ENCODE measurements at regions not wholly inside any gene's neighbourhood (a gene's known extent, or its start where the extent isn't known, plus 50 kb on each side); places are given as distances from the start of the nearest gene placed in this dataset.

- no peak for DNase-seq
Measured at GRCh38 chr11:115672412-115672811, 168.2 kb upstream of the CADM1 start.

- no peak for DNase-seq
Measured at GRCh38 chr11:115670538-115671205, 166.5 kb upstream of the CADM1 start.

GRCh38 chr11:115665958-115666357, 161.7 kb upstream of the CADM1 start:
- no peak for DNase-seq

- no peak for DNase-seq
Measured at GRCh38 chr11:115665175-115665821, 161.1 kb upstream of the CADM1 start.

GRCh38 chr11:115664313-115664712, 160.1 kb upstream of the CADM1 start:
- no peak for DNase-seq

- no peak for DNase-seq
Measured at GRCh38 chr11:115663790-115664189, 159.6 kb upstream of the CADM1 start.

- DNase-seq, result no peak
Measured at GRCh38 chr11:115660030-115660805, 156.0 kb upstream of the CADM1 start.

GRCh38 chr11:115659061-115659963, 155.1 kb upstream of the CADM1 start:
- no peak for DNase-seq

- no peak for DNase-seq
Measured at GRCh38 chr11:115657586-115657985, 153.4 kb upstream of the CADM1 start.

GRCh38 chr11:115656669-115657068, 152.5 kb upstream of the CADM1 start:
- DNase-seq, result no peak

GRCh38 chr11:115656041-115656440, 151.8 kb upstream of the CADM1 start:
- DNase-seq, result no peak

GRCh38 chr11:115654792-115655191, 150.6 kb upstream of the CADM1 start:
- no peak for DNase-seq

GRCh38 chr11:115653926-115654325, 149.7 kb upstream of the CADM1 start:
- DNase-seq, result no peak

- DNase-seq, result no peak
Measured at GRCh38 chr11:115653076-115653475, 148.9 kb upstream of the CADM1 start.

- DNase-seq, result no peak
Measured at GRCh38 chr11:115652496-115652895, 148.3 kb upstream of the CADM1 start.

GRCh38 chr11:115652094-115652493, 147.9 kb upstream of the CADM1 start:
- no peak for DNase-seq

- DNase-seq, result no peak
Measured at GRCh38 chr11:115649461-115649860, 145.2 kb upstream of the CADM1 start.

GRCh38 chr11:115645631-115646317, 141.6 kb upstream of the CADM1 start:
- DNase-seq, result no peak

- DNase-seq, result no peak
Measured at GRCh38 chr11:115644856-115645255, 140.6 kb upstream of the CADM1 start.

- no peak for DNase-seq
Measured at GRCh38 chr11:115643549-115644270, 139.5 kb upstream of the CADM1 start.

GRCh38 chr11:115642660-115643059, 138.4 kb upstream of the CADM1 start:
- no peak for DNase-seq
